B cell (primary cell): ENCODE measurements at regions not wholly inside any gene's neighbourhood (a gene's known extent, or its start where the extent isn't known, plus 50 kb on each side); places are given as distances from the start of the nearest gene placed in this dataset.
A peak's percentile ranks its signal among the peaks of the same experiment; 100 is the strongest.

ENCODE experiments used
- ATAC-seq: fragments of 200-7000 bp; cut with Tn5 transposase; one replicate; pipeline ENCODE4 v1.10.0; 2021; ENCODE audit warnings: low read depth, mild to moderate bottlenecking, moderate number of reproducible peaks, moderate library complexity
- CTCF ChIA-PET: fragments of 350-600 bp; sonication (Branson Sonifier 250); formaldehyde crosslinking; loops from one replicate; lab custom pipeline; 2021; ENCODE audit warnings: antibody characterized with exemption, inconsistent platforms; lab: Charles Lee
- POLR2A ChIA-PET: fragments of 350-600 bp; sonication (Branson Sonifier 250); formaldehyde crosslinking; loops from one replicate; lab custom pipeline; 2021; ENCODE audit warnings: antibody characterized with exemption; lab: Charles Lee
- DNase-seq: peaks from one replicate; pipeline ENCODE4 v3.0.0; 2013
- H2AFZ ChIP-seq: 2 replicates; pipeline ENCODE4 v1.6.1; 2012; ENCODE audit warnings: mild to moderate bottlenecking, low read depth, low read length; ENCODE audit not compliant: insufficient read depth, poor library complexity, severe bottlenecking
- H3K27ac ChIP-seq, 2 donors: 1 replicate in 1 of 2; 2 replicates in 1 of 2; pipeline ENCODE4 v1.5.1; 2012 to 2013; ENCODE audit warnings: low read length in 2 of 2, mild to moderate bottlenecking in 2 of 2, moderate library complexity in 1 of 2
- H3K27me3 ChIP-seq, 4 experiments: fragments of 200-600 bp in 1 of 4; sonication (generic) in 1 of 4; replicated peaks in 1 of 4; 1 replicate in 2 of 4; 2 replicates in 2 of 4; pipeline versions ENCODE4 v1.6.1 to v1.7.0; 2013 to 2016; ENCODE audit warnings: low read length in 3 of 4, mild to moderate bottlenecking in 2 of 4, mixed read lengths in 1 of 4, moderate library complexity in 1 of 4; ENCODE audit not compliant: insufficient read depth in 4 of 4, control insufficient read depth in 3 of 4; ENCODE audit errors: control extremely low read depth in 1 of 4
- H3K36me3 ChIP-seq, 2 experiments: replicated peaks in 1 of 2; 1 replicate in 1 of 2; 2 replicates in 1 of 2; pipeline versions ENCODE4 v1.6.1 to v1.7.1; 2013; ENCODE audit warnings: low read length in 1 of 2; ENCODE audit not compliant: insufficient read depth in 2 of 2, control insufficient read depth in 1 of 2; ENCODE audit errors: control extremely low read depth in 1 of 2, extremely low read depth in 1 of 2
- H3K4me1 ChIP-seq, 2 donors: fragments of 200-600 bp in 1 of 2; sonication (generic) in 1 of 2; 1 replicate in 1 of 2; 2 replicates in 1 of 2; pipeline versions ENCODE4 v1.5.1 to v1.6.1; 2013 to 2017; ENCODE audit warnings: low read length in 2 of 2; ENCODE audit not compliant: control insufficient read depth in 2 of 2, insufficient read depth in 2 of 2
- H3K4me2 ChIP-seq: replicated peaks from 2 replicates; pipeline ENCODE3; 2012; ENCODE audit warnings: mild to moderate bottlenecking, low read depth, low read length; ENCODE audit not compliant: poor library complexity, severe bottlenecking
- H3K4me3 ChIP-seq, 5 experiments: fragments of 200-600 bp in 1 of 5; sonication (generic) in 1 of 5; 1 replicate in 3 of 5; 2 replicates in 2 of 5; pipeline versions ENCODE4 v1.5.1 to v1.7.0; 2011 to 2016; ENCODE audit warnings: low read length in 4 of 5, mild to moderate bottlenecking in 4 of 5, low read depth in 2 of 5, control low read depth in 1 of 5, moderate library complexity in 1 of 5; ENCODE audit not compliant: insufficient read depth in 1 of 5; ENCODE audit errors: control extremely low read depth in 1 of 5, extremely low read depth in 1 of 5
- H3K79me2 ChIP-seq: fragments of 200-600 bp; sonication (generic); one replicate; pipeline ENCODE4 v1.6.0; 2016; ENCODE audit warnings: low read length; ENCODE audit not compliant: control insufficient read depth, insufficient read depth
- H3K9ac ChIP-seq: fragments of 200-600 bp; sonication (generic); 2 replicates; pipeline ENCODE4 v1.6.1; 2017; ENCODE audit warnings: mild to moderate bottlenecking, low read length, moderate library complexity
- H3K9me3 ChIP-seq, 3 donors: one replicate each; pipeline versions ENCODE4 v1.6.1 to v1.7.1; 2013; ENCODE audit warnings: low read length in 2 of 3; ENCODE audit not compliant: control insufficient read depth in 2 of 3, insufficient read depth in 1 of 3; ENCODE audit errors: control extremely low read depth in 1 of 3
- H4K20me1 ChIP-seq: 2 replicates; pipeline ENCODE4 v1.6.0; 2012; ENCODE audit warnings: mild to moderate bottlenecking, low read length; ENCODE audit not compliant: insufficient read depth, control insufficient read depth, poor library complexity, severe bottlenecking
- H3K27ac Mint-ChIP-seq: one replicate; pipeline ENCODE4 v1.8.0; 2021; ENCODE audit warnings: mixed read lengths
- H3K27me3 Mint-ChIP-seq: one replicate; pipeline ENCODE4 v1.8.0; 2021; ENCODE audit warnings: mixed read lengths
- H3K4me1 Mint-ChIP-seq: one replicate; pipeline ENCODE4 v1.8.0; 2021; ENCODE audit warnings: mixed read lengths
- H3K4me3 Mint-ChIP-seq: one replicate; pipeline ENCODE4 v1.8.0; 2021; ENCODE audit warnings: mixed read lengths
- H3K9me3 Mint-ChIP-seq: one replicate; pipeline ENCODE4 v1.8.0; 2022; ENCODE audit warnings: mixed read lengths; ENCODE audit not compliant: insufficient read depth
- CTCF ChIP-seq: fragments of 200-600 bp; IDR thresholded peaks from one replicate; pipeline ENCODE4 v1.8.0; 2022; ENCODE audit warnings: antibody characterized with exemption, mild to moderate bottlenecking
- EZH2 ChIP-seq: IDR thresholded peaks from 2 replicates; pipeline ENCODE4 v1.6.1; 2012; ENCODE audit warnings: borderline replicate concordance, low read depth, mild to moderate bottlenecking, moderate library complexity, low read length; ENCODE audit not compliant: insufficient read depth, poor library complexity, severe bottlenecking
- WGBS: methylation state at CpG from one replicate; pipeline ENCODE4 v1.1.5; 2013; ENCODE audit warnings: missing lambda C conversion rate; ENCODE audit not compliant: insufficient coverage; 5-methylcytosine and 5-hydroxymethylcytosine counted together
- intact Hi-C: fragments of 100-400 bp; cut with micrococcal nuclease; formaldehyde crosslinking; loops from one replicate; pipeline ENCODE4 v1.10.0; 2022

GRCh38 chr6:156474507-156475120, 302.6 kb upstream of the ARID1B start:
- Histone ChIP-seq H3K4me3 (no peak overlapping the region), H3K27ac (no peak overlapping the region), H3K27me3 (no peaks in the 10 kb centered on the region), H3K36me3 (no peaks in the 10 kb centered on the region), H3K4me1 (no peaks in the 10 kb centered on the region), H3K4me2 (no peak overlapping the region), H3K9me3 (peaks cover 0 to 4% (median 0%) of the 10 kb centered on the region in 3 donors), H3K9ac (no peak overlapping the region), H3K79me2 (no peaks in the 10 kb centered on the region), H4K20me1 (no peaks in the 10 kb centered on the region), H2AFZ (peak overlapping the region; percentile 18)
- no peak for DNase-seq
- intact Hi-C loops = no loop called here
- ChIA-PET POLR2A (no interaction called here), CTCF (no interaction called here)
- no peak for TF ChIP-seq EZH2
- TF ChIP-seq CTCF = no peak
- ATAC-seq = no peak
- Mint-ChIP-seq H3K27me3 (no peaks in the 10 kb centered on the region), H3K4me1 (peaks cover 7% of the 10 kb centered on the region), H3K4me3 (no peak overlapping the region), H3K9me3 (peaks cover 9% of the 10 kb centered on the region), H3K27ac (no peak overlapping the region)
- WGBS = 100% methylated on average over 1 of the region's 5 CpGs

- no peak overlapping the region for H3K4me3 Mint-ChIP-seq
- Histone ChIP-seq H3K4me3 (no peak overlapping the region), H3K9me3 (peaks cover 0 to 6% (median 0%) of the 10 kb centered on the region in 3 donors), H3K79me2 (no peaks in the 10 kb centered on the region), H3K27ac (no peak overlapping the region), H3K36me3 (no peaks in the 10 kb centered on the region), H3K4me2 (no peak overlapping the region), H3K9ac (no peak overlapping the region), H3K4me1 (no peaks in the 10 kb centered on the region), H3K27me3 (no peaks in the 10 kb centered on the region), H2AFZ (no peak overlapping the region), H4K20me1 (no peaks in the 10 kb centered on the region)
- peaks cover 5% of the 10 kb centered on the region for H3K27me3 Mint-ChIP-seq
- peaks cover 13% of the 10 kb centered on the region for H3K9me3 Mint-ChIP-seq
- H3K27ac Mint-ChIP-seq = no peak overlapping the region
- ATAC-seq (no peak), DNase-seq (no peak)
- no peak for TF ChIP-seq EZH2
- no peak for TF ChIP-seq CTCF
- POLR2A ChIA-PET = no interaction called here
- intact Hi-C loops = no loop called here
- CTCF ChIA-PET = no interaction called here
- peaks cover 7% of the 10 kb centered on the region for H3K4me1 Mint-ChIP-seq
Measured at GRCh38 chr6:156471000-156471399, 306.2 kb upstream of the ARID1B start.
